ENCODE measurements at regions not wholly inside any gene's neighbourhood (a gene's known extent, or its start where the extent isn't known, plus 50 kb on each side); places are given as distances from the start of the nearest gene placed in this dataset.

DNA sequence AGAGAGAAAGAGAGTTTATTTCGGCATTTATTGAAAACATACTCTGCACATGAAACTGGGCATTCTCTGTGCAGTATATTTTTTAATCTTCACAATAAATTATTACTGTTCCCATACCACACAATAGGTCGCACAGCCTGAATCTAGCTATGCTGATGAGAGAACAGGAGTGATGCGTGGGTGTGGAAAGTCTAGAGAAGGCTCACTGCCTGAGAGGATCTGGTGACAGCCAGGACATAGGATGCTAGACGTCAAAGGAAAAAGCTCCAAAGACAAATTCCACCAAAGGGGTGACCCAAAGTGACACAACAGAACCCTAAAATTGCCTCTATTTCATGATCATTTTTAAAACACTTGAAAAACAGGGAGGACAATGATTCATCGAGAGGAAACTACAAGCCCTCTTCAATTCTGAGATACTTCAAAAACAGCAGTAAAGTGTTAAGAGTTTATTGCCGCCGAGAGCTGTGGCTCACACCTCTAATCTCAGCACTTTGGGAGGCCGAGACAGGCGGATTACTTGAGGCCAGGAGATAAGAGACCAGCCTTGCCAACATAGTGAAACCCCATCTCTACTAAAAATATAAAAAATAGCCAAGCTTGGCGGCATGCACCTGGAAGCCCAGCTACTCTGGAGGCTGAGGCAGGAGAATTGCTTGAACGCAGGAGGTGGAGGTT is 189.6 kb upstream of the NBEA start:
- Histone ChIP-seq H3K27me3 (peaks cover 0 to 7% (median 0%) of the 10 kb centered on the region in 4 donors), H3K4me3 (no peak overlapping the region), H3K9me3 (no peaks in the 10 kb centered on the region), H3K27ac (no peak overlapping the region), H3K4me1 (peaks cover 0 to 26% (median 12%) of the 10 kb centered on the region in 3 donors), H3K36me3 (no peaks in the 10 kb centered on the region)
- intact Hi-C loops (cut with DNase I): no loop called here
- no peak for TF ChIP-seq POLR2A (IDR thresholded peaks at IDR 0.05)
- TF ChIP-seq CTCF (IDR thresholded peaks at IDR 0.05): no peak
- WGBS, 2 donors: 76 to 79% methylated on average over 11 of the region's 11 CpGs
- no peak for DNase-seq

DNA sequence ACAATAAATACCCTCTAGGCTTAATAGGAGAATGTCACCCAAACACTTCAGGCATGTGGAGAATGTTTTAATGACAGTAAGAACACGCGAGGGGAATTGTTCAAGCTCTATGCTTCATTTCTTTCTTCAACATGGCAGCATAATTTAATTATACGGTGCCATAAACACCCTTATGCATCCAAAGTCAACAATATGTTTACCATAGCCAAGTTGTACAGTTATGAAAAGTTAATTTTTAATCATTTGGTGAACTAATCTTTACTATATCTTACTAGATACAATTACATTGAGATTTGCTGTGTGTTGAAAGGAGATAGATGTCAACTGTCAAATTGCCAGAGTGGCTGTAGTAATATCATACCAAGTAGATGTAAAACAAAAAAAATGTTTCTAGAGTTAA is 185.9 kb upstream of the NBEA start:
- no peaks in the 10 kb centered on the region for H3K36me3 ChIP-seq
- 88 to 90% methylated on average over 3 of the region's 3 CpGs for WGBS, 2 donors
- TF ChIP-seq POLR2A (IDR thresholded peaks at IDR 0.05) (no peak), CTCF (IDR thresholded peaks at IDR 0.05) (no peak)
- no peak overlapping the region for H3K4me3 ChIP-seq
- intact Hi-C loops (cut with DNase I): no loop called here
- no peak overlapping the region for H3K27ac ChIP-seq
- H3K27me3 ChIP-seq: no peaks in the 10 kb centered on the region
- no peaks in the 10 kb centered on the region for H3K9me3 ChIP-seq
- no peaks in the 10 kb centered on the region for H3K4me1 ChIP-seq
- no peak for DNase-seq

DNA sequence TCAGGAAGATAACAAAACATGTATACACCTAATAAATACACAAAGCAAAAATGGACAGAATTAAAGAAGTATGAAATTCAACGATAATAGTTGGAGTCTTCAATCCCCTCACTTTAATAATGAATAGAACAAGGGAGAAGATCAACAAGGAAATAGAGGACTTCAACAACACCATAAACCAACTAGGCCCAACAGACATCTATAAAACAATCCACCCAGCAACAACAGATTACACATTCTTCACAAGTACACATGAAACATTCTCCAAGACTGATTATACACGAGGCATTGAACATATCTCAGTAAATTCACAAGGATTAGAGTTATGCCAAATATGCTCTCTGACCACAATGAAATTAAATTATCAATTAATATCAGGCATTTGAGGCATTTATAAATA is 185.5 kb upstream of the NBEA start:
- intact Hi-C loops (cut with DNase I): no loop called here
- H3K4me3 ChIP-seq: no peak overlapping the region
- no peaks in the 10 kb centered on the region for H3K4me1 ChIP-seq
- DNase-seq: no peak
- no peak for TF ChIP-seq CTCF (IDR thresholded peaks at IDR 0.05)
- no peak for TF ChIP-seq POLR2A (IDR thresholded peaks at IDR 0.05)
- H3K9me3 ChIP-seq: no peaks in the 10 kb centered on the region
- 68 to 71% methylated on average over 2 of the region's 2 CpGs for WGBS, 2 donors
- no peak overlapping the region for H3K27ac ChIP-seq
- H3K36me3 ChIP-seq: no peaks in the 10 kb centered on the region
- H3K27me3 ChIP-seq: no peaks in the 10 kb centered on the region

- no peak for DNase-seq
These were observed 184.6 kb upstream of the NBEA start for GRCh38 chr13:34757441-34757840.

DNA sequence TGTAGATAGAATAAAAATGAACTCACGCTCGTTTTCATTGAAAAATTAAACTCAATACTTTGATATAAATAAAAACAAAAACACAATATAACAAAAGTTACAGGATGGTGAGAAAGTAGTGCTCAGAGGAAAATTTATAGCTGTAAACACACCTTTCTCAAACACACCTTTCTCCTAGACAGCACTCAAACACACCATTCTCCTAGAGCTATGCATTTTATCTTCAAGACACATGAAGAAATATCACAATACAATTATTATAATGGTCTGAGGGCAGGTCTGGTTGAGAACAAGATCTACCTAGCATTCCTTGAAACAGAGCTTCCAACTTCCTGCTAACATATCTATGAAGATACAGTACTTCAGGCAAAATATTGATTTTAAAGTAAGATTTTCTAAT is 183.4 kb upstream of the NBEA start:
- no peaks in the 10 kb centered on the region for H3K27me3 ChIP-seq
- DNase-seq: no peak
- H3K27ac ChIP-seq: no peak overlapping the region
- 57% methylated on average over 2 of the region's 2 CpGs for WGBS, 2 donors
- no peak overlapping the region for H3K4me3 ChIP-seq
- H3K9me3 ChIP-seq: no peaks in the 10 kb centered on the region
- no peaks in the 10 kb centered on the region for H3K36me3 ChIP-seq
- H3K4me1 ChIP-seq: no peaks in the 10 kb centered on the region
- intact Hi-C loops (cut with DNase I): no loop called here
- TF ChIP-seq CTCF (IDR thresholded peaks at IDR 0.05) (no peak), POLR2A (IDR thresholded peaks at IDR 0.05) (no peak)

More at GRCh38 chr13:34757441-34757840, 184.6 kb upstream of the NBEA start:
- Histone ChIP-seq H3K4me3 (no peak overlapping the region), H3K4me1 (no peaks in the 10 kb centered on the region), H3K36me3 (no peaks in the 10 kb centered on the region), H3K9me3 (no peaks in the 10 kb centered on the region), H3K27ac (no peak overlapping the region), H3K27me3 (no peaks in the 10 kb centered on the region)
- intact Hi-C loops (cut with DNase I): no loop called here
- TF ChIP-seq CTCF (IDR thresholded peaks at IDR 0.05) (no peak), POLR2A (IDR thresholded peaks at IDR 0.05) (no peak)
- WGBS, 2 donors: 27 to 35% methylated on average over 2 of the region's 2 CpGs

All from esophagus squamous epithelium (tissue), 5 donors.